HG02943 (cell line): ENCODE measurements at regions not wholly inside any gene's neighbourhood (a gene's known extent, or its start where the extent isn't known, plus 50 kb on each side); places are given as distances from the start of the nearest gene placed in this dataset.

ENCODE experiments used
- ATAC-seq: cut with Tn5 transposase; IDR thresholded peaks from one replicate; pipeline ENCODE4 v1.9.1; 2021; ENCODE audit warnings: mild to moderate bottlenecking, low read depth, moderate library complexity; ENCODE audit not compliant: unreplicated experiment

GRCh38 chr13:91199866-91200265, 147.6 kb upstream of the MIR17HG start:
- no peak for ATAC-seq

- ATAC-seq = no peak
These were observed 147.0 kb upstream of the MIR17HG start for GRCh38 chr13:91200486-91200885.

- ATAC-seq = no peak
These were observed 144.1 kb upstream of the MIR17HG start for GRCh38 chr13:91203430-91203829.

GRCh38 chr13:91207261-91207660, 140.2 kb upstream of the MIR17HG start:
- no peak for ATAC-seq

- ATAC-seq = no peak
These were observed 136.0 kb upstream of the MIR17HG start for GRCh38 chr13:91211510-91211909.

- ATAC-seq = no peak
These were observed 135.3 kb upstream of the MIR17HG start for GRCh38 chr13:91212231-91212630.

GRCh38 chr13:91214031-91214430, 133.5 kb upstream of the MIR17HG start:
- ATAC-seq = no peak

- ATAC-seq = no peak
These were observed 130.4 kb upstream of the MIR17HG start for GRCh38 chr13:91216928-91217700.

GRCh38 chr13:91219201-91219600, 128.3 kb upstream of the MIR17HG start:
- ATAC-seq = no peak

GRCh38 chr13:91220872-91221271, 126.6 kb upstream of the MIR17HG start:
- no peak for ATAC-seq

- no peak for ATAC-seq
These were observed 119.4 kb upstream of the MIR17HG start for GRCh38 chr13:91228108-91228507.

GRCh38 chr13:91228940-91229339, 118.5 kb upstream of the MIR17HG start:
- ATAC-seq = no peak

GRCh38 chr13:91232716-91233115, 114.8 kb upstream of the MIR17HG start:
- no peak for ATAC-seq

- ATAC-seq = no peak
These were observed 114.2 kb upstream of the MIR17HG start for GRCh38 chr13:91233291-91233690.

GRCh38 chr13:91236182-91236581, 111.3 kb upstream of the MIR17HG start:
- ATAC-seq = no peak

- ATAC-seq = no peak
These were observed 110.6 kb upstream of the MIR17HG start for GRCh38 chr13:91236921-91237320.

GRCh38 chr13:91238036-91238435, 109.5 kb upstream of the MIR17HG start:
- ATAC-seq = no peak

- ATAC-seq = no peak
These were observed 107.1 kb upstream of the MIR17HG start for GRCh38 chr13:91240341-91240740.

GRCh38 chr13:91241221-91241933, 106.1 kb upstream of the MIR17HG start:
- no peak for ATAC-seq

- no peak for ATAC-seq
These were observed 104.8 kb upstream of the MIR17HG start for GRCh38 chr13:91242652-91243051.

GRCh38 chr13:91245288-91245687, 102.2 kb upstream of the MIR17HG start:
- ATAC-seq = no peak

GRCh38 chr13:91247768-91248167, 99.7 kb upstream of the MIR17HG start:
- no peak for ATAC-seq
